ENCODE measurements at regions not wholly inside any gene's neighbourhood (a gene's known extent, or its start where the extent isn't known, plus 50 kb on each side); places are given as distances from the start of the nearest gene placed in this dataset.

DNA sequence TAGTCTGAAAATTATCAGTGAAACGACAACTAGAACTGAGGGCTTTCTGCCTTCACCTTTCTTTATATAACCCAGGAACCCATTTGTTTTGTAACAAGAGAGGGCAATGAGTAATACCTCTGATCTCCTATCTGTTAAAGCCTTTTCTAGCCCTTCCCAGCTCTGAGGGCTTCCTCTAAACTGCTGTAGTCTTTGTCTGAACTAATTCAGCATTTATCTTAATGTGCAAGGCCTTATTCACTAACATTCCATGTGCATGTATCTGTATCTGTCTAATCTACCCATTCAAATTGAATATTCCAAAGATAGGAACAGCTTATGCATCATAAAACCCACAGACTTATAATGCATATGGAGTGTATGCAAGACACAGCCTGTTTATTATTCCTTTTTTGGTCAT lies 167.1 kb downstream of the LYPLAL1 start:
- Histone ChIP-seq H3K36me3 (ENCODE audit: insufficient read depth, low read length) (no peaks in the 10 kb centered on the region), H3K9me3 (ENCODE audit: low read length) (no peaks in the 10 kb centered on the region), H3K4me1 (ENCODE audit: insufficient read depth, low read length) (no peaks in the 10 kb centered on the region), H3K27me3 (ENCODE audit: control insufficient read depth in 1 of 2, insufficient read depth in 2 of 2, low read length in 2 of 2) (no peaks in the 10 kb centered on the region), H3K9ac (ENCODE audit: low read length) (no peak overlapping the region), H3K27ac (ENCODE audit: low read depth, low read length) (no peak overlapping the region), H3K4me3 (ENCODE audit: low read depth in 1 of 2, low read length in 2 of 2) (no peak overlapping the region)

DNA sequence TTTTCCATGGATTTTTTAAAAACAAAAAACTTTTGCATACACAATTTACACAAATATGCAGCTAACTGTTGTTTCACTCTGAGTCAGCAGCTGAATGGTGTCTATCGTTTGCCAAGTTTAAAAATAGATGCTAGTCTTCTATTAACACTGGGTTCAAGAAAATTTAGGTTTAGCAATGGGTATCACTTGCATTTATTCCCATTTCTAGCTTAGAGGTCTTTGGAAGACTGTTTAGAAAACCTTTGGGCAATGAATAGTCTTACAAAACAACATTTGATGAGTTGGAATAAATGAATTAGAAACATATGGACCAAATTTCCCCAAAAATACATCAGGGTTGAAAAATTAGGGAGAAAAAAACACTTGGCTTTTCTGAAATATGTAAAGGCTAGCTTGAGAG lies 165.8 kb downstream of the LYPLAL1 start:
- H3K27ac ChIP-seq (ENCODE audit: low read depth, low read length) = no peak overlapping the region
- no peak overlapping the region for H3K9ac ChIP-seq (ENCODE audit: low read length)
- H3K9me3 ChIP-seq (ENCODE audit: low read length) = no peaks in the 10 kb centered on the region
- no peaks in the 10 kb centered on the region for H3K36me3 ChIP-seq (ENCODE audit: insufficient read depth, low read length)
- H3K4me3 ChIP-seq (ENCODE audit: low read depth in 1 of 2, low read length in 2 of 2) = no peak overlapping the region
- H3K27me3 ChIP-seq (ENCODE audit: control insufficient read depth in 1 of 2, insufficient read depth in 2 of 2, low read length in 2 of 2) = no peaks in the 10 kb centered on the region
- no peaks in the 10 kb centered on the region for H3K4me1 ChIP-seq (ENCODE audit: insufficient read depth, low read length)

DNA sequence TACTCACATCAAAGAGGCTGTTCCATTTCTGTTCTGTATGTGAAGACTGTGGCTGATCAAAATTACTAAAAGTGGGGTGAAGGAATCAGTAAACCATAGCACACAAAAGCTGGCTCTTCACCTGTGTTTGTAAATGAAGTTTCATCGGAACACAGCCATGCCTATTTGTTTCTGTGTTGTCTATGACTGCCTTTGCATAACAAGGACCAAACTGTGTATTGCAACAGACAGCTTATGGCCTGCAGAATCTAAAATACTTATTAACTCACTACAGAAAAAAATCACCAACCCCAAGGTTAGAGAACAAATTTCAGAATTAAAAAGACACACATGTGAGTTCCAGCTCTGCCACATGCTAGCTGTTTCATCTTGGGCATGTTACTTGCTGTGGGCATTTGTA lies 163.9 kb downstream of the LYPLAL1 start:
- H3K4me1 ChIP-seq (ENCODE audit: insufficient read depth, low read length) = no peaks in the 10 kb centered on the region
- H3K9me3 ChIP-seq (ENCODE audit: low read length) = no peaks in the 10 kb centered on the region
- no peak overlapping the region for H3K27ac ChIP-seq (ENCODE audit: low read depth, low read length)
- no peak overlapping the region for H3K4me3 ChIP-seq (ENCODE audit: low read depth in 1 of 2, low read length in 2 of 2)
- H3K27me3 ChIP-seq (ENCODE audit: control insufficient read depth in 1 of 2, insufficient read depth in 2 of 2, low read length in 2 of 2) = no peaks in the 10 kb centered on the region
- H3K36me3 ChIP-seq (ENCODE audit: insufficient read depth, low read length) = no peaks in the 10 kb centered on the region
- H3K9ac ChIP-seq (ENCODE audit: low read length) = no peak overlapping the region

DNA sequence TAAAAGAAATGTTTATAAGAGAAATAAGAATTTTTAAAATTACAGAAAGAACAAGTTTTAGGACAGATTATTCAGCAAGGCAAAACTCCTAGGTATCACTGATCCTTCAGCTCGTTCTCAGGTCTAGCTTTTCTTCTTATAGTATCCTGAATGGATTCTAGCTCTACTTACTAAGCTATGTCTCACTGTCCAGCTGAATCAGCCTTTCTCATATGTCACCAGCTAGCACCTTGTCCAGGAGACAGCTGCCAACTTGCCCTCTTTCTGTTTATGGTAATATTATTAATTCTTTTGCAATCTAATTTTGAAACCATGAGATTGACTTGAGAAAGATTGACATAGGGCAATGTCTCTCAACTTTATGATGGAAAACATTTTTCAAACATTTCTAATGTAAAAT lies 159.9 kb downstream of the LYPLAL1 start:
- Histone ChIP-seq H3K4me3 (ENCODE audit: low read depth in 1 of 2, low read length in 2 of 2) (no peak overlapping the region), H3K4me1 (ENCODE audit: insufficient read depth, low read length) (no peaks in the 10 kb centered on the region), H3K27ac (ENCODE audit: low read depth, low read length) (no peak overlapping the region), H3K9ac (ENCODE audit: low read length) (no peak overlapping the region), H3K9me3 (ENCODE audit: low read length) (no peaks in the 10 kb centered on the region), H3K27me3 (ENCODE audit: control insufficient read depth in 1 of 2, insufficient read depth in 2 of 2, low read length in 2 of 2) (no peaks in the 10 kb centered on the region), H3K36me3 (ENCODE audit: insufficient read depth, low read length) (no peaks in the 10 kb centered on the region)

DNA sequence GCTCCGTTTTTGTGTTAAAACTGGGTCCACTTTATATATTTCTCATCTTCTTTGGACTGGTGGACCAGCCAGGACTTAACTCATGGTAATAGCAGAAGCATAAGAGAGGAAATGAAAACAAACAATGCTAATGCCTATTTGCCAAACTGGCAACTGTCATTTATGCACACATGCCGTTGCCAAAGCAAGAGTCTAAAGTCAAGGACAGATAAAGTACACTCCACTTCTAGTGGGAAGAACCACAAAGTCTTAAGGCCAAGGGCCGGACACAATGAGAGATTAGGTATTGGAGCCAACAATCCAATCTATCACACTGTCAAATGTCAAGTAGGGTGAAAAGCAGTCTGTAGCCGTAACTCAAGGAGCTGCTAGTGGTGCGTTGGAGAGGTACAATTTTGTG lies 157.7 kb downstream of the LYPLAL1 start:
- H3K4me1 ChIP-seq (ENCODE audit: insufficient read depth, low read length) = no peaks in the 10 kb centered on the region
- no peaks in the 10 kb centered on the region for H3K36me3 ChIP-seq (ENCODE audit: insufficient read depth, low read length)
- no peak overlapping the region for H3K9ac ChIP-seq (ENCODE audit: low read length)
- no peaks in the 10 kb centered on the region for H3K9me3 ChIP-seq (ENCODE audit: low read length)
- no peak overlapping the region for H3K4me3 ChIP-seq (ENCODE audit: low read depth in 1 of 2, low read length in 2 of 2)
- H3K27me3 ChIP-seq (ENCODE audit: control insufficient read depth in 1 of 2, insufficient read depth in 2 of 2, low read length in 2 of 2) = no peaks in the 10 kb centered on the region
- H3K27ac ChIP-seq (ENCODE audit: low read depth, low read length) = no peak overlapping the region

DNA sequence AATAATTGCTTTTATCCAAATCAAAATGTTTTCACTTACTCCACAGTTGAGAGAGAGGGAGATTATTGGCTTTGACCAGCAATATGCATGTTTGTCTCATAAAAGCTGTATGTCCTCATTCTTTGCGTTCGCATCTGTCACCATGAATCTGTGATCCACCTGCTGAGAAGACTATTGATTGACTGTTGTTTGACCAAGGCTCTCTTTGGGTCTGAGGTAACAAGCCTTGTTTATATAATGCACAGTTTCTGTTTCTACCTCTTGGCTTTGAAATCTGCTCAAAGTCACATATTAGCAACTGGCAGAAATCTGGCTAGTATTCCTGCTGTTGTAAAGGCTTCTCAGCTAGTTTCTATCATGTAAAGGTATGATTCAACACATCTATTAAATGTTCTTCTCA lies 157.0 kb downstream of the LYPLAL1 start:
- no peaks in the 10 kb centered on the region for H3K4me1 ChIP-seq (ENCODE audit: insufficient read depth, low read length)
- H3K9ac ChIP-seq (ENCODE audit: low read length) = no peak overlapping the region
- H3K27ac ChIP-seq (ENCODE audit: low read depth, low read length) = no peak overlapping the region
- no peak overlapping the region for H3K4me3 ChIP-seq (ENCODE audit: low read depth in 1 of 2, low read length in 2 of 2)
- no peaks in the 10 kb centered on the region for H3K9me3 ChIP-seq (ENCODE audit: low read length)
- H3K27me3 ChIP-seq (ENCODE audit: control insufficient read depth in 1 of 2, insufficient read depth in 2 of 2, low read length in 2 of 2) = no peaks in the 10 kb centered on the region
- no peaks in the 10 kb centered on the region for H3K36me3 ChIP-seq (ENCODE audit: insufficient read depth, low read length)

DNA sequence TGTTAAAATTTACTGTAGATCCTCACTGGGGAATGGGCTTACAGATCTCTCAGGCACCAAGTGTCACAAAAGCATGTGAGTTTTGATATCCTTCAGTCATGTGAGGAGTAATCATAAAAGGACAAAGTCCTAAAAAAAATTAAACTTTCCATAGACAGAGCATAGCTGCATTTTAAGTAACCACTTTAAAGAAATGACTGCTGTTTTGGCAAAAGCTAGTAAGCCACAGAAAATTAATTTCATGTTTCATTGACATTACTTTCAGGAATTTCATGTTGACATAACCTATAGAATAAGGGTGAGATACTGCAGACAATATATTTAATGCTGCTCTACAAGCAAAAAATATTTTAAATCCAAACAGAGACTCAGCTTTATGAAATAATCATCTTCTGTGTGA lies 156.3 kb downstream of the LYPLAL1 start:
- no peaks in the 10 kb centered on the region for H3K36me3 ChIP-seq (ENCODE audit: insufficient read depth, low read length)
- no peak overlapping the region for H3K4me3 ChIP-seq (ENCODE audit: low read depth in 1 of 2, low read length in 2 of 2)
- H3K27ac ChIP-seq (ENCODE audit: low read depth, low read length) = no peak overlapping the region
- no peaks in the 10 kb centered on the region for H3K4me1 ChIP-seq (ENCODE audit: insufficient read depth, low read length)
- H3K9me3 ChIP-seq (ENCODE audit: low read length) = no peaks in the 10 kb centered on the region
- no peak overlapping the region for H3K9ac ChIP-seq (ENCODE audit: low read length)
- H3K27me3 ChIP-seq (ENCODE audit: control insufficient read depth in 1 of 2, insufficient read depth in 2 of 2, low read length in 2 of 2) = no peaks in the 10 kb centered on the region

DNA sequence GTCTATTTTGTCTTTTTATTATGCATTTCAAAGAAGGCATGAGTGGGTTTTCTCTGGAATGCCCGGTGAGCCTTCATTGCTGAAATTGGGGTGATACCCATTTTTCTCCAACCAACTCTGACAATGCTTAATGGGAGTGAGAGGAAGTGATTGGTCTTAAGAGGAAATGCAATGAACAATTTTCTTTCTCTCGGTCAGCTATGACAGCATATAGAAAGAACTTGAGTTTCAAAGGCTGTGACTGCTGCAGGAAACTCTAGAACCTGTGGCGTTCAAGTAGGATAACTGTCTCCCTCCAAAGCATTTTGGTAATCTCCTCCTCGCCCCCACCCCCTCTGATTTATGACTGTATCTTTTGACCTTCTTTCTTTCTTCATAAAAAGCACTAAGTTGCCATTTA lies 155.9 kb downstream of the LYPLAL1 start:
- no peak overlapping the region for H3K27ac ChIP-seq (ENCODE audit: low read depth, low read length)
- H3K9ac ChIP-seq (ENCODE audit: low read length) = no peak overlapping the region
- no peaks in the 10 kb centered on the region for H3K9me3 ChIP-seq (ENCODE audit: low read length)
- no peaks in the 10 kb centered on the region for H3K27me3 ChIP-seq (ENCODE audit: control insufficient read depth in 1 of 2, insufficient read depth in 2 of 2, low read length in 2 of 2)
- H3K4me1 ChIP-seq (ENCODE audit: insufficient read depth, low read length) = no peaks in the 10 kb centered on the region
- H3K36me3 ChIP-seq (ENCODE audit: insufficient read depth, low read length) = no peaks in the 10 kb centered on the region
- H3K4me3 ChIP-seq (ENCODE audit: low read depth in 1 of 2, low read length in 2 of 2) = no peak overlapping the region

DNA sequence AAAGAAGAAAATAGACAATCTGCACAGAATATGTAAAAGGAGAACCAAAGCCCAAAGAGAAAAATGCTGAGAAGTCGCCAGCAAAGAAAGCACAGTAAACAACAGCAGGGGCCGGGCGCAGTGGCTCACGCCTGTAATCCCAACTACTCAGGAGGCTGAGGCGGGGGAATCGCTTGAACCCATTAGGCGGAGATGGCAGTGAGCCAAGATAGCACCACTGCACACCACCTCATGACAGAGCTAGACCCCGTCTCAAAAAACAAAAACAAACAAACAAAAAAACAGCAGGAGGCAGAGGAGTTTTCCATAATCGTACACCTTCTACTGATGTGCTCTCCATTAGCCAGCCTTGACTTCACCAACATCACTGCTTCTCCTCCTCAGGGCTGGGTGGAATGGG lies 153.2 kb downstream of the LYPLAL1 start:
- H3K9ac ChIP-seq (ENCODE audit: low read length) = no peak overlapping the region
- H3K4me1 ChIP-seq (ENCODE audit: insufficient read depth, low read length) = no peaks in the 10 kb centered on the region
- no peaks in the 10 kb centered on the region for H3K9me3 ChIP-seq (ENCODE audit: low read length)
- no peak overlapping the region for H3K27ac ChIP-seq (ENCODE audit: low read depth, low read length)
- no peaks in the 10 kb centered on the region for H3K36me3 ChIP-seq (ENCODE audit: insufficient read depth, low read length)
- H3K27me3 ChIP-seq (ENCODE audit: control insufficient read depth in 1 of 2, insufficient read depth in 2 of 2, low read length in 2 of 2) = no peaks in the 10 kb centered on the region
- H3K4me3 ChIP-seq (ENCODE audit: low read depth in 1 of 2, low read length in 2 of 2) = no peak overlapping the region

DNA sequence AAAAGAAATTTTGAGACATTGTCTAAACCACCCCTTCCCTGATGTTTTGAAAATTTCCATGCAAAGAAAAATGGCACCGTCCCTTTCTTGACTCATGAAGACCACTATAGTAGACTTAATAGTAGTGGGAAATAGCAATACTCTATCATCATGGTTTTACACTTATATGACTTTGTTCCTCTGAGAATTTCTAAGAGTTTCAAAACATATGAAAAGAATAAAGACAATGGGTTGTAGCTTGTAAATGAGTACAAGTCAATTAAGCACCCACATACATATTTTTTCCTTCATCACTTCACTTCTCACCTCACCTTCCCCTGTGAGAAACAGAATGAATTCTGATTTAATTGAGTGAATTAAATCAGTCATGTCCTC lies 151.7 kb downstream of the LYPLAL1 start:
- H3K4me3 ChIP-seq (ENCODE audit: low read depth in 1 of 2, low read length in 2 of 2) = no peak overlapping the region
- H3K4me1 ChIP-seq (ENCODE audit: insufficient read depth, low read length) = no peaks in the 10 kb centered on the region
- H3K36me3 ChIP-seq (ENCODE audit: insufficient read depth, low read length) = no peaks in the 10 kb centered on the region
- H3K9me3 ChIP-seq (ENCODE audit: low read length) = no peaks in the 10 kb centered on the region
- no peak overlapping the region for H3K27ac ChIP-seq (ENCODE audit: low read depth, low read length)
- H3K9ac ChIP-seq (ENCODE audit: low read length) = no peak overlapping the region
- no peaks in the 10 kb centered on the region for H3K27me3 ChIP-seq (ENCODE audit: control insufficient read depth in 1 of 2, insufficient read depth in 2 of 2, low read length in 2 of 2)

DNA sequence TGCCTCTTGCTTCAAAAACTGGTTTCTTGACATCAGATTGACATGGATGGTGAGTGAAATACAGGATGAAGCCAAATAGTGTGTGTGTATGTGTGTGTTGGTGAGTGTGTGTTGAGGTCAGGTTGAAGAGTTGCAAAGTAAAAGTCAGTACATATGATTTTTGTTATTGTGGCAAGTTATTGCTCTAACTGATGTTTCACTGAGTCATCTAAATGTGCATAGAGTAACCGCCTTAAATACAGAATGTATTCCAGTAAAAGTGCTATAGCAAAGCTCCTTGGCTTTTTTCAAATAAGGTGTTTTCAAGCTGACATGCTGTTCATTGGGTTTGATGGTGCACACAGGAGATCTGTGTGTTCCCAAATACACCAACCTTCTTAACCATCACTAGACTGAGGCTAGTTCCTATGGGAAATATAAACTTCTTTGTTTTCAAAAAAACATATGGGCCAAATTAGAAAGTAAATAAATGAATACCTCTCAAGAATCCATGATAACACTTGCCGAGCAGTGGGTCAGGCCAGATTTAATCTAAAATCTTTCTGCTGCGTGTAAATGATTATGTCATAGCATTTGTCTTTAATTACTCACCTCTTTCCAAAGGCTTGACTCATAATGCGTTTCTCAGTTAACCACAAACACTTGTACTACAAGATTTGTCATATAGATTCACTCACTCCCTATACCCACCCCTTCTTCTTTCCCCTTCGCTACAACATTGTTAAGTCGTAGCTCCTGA lies 151.1 kb downstream of the LYPLAL1 start:
- Histone ChIP-seq H3K4me1 (ENCODE audit: insufficient read depth, low read length) (no peaks in the 10 kb centered on the region), H3K9me3 (ENCODE audit: low read length) (no peaks in the 10 kb centered on the region), H3K27me3 (ENCODE audit: control insufficient read depth in 1 of 2, insufficient read depth in 2 of 2, low read length in 2 of 2) (no peaks in the 10 kb centered on the region), H3K27ac (ENCODE audit: low read depth, low read length) (no peak overlapping the region), H3K9ac (ENCODE audit: low read length) (no peak overlapping the region), H3K36me3 (ENCODE audit: insufficient read depth, low read length) (no peaks in the 10 kb centered on the region), H3K4me3 (ENCODE audit: low read depth in 1 of 2, low read length in 2 of 2) (no peak overlapping the region)

DNA sequence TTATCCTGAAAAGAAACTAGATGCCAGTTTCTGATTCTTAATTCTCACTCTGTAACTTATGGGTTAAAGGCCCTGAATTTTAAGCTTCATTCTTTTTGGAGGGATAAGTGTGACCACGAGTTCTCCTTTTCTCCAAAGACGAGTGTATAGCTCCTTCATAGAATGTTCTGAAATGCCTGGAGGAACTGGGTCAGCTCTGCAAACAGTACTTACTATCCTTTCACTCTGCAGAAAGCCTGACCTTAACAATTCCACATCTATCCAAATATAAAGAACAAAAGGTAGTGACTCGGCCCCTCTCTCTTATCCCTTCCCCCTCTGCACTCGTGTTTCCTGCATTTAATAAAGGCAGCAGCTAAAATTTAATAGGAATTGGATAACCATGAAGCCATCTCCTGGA lies 150.5 kb downstream of the LYPLAL1 start:
- H3K9me3 ChIP-seq (ENCODE audit: low read length) = no peaks in the 10 kb centered on the region
- no peaks in the 10 kb centered on the region for H3K27me3 ChIP-seq (ENCODE audit: control insufficient read depth in 1 of 2, insufficient read depth in 2 of 2, low read length in 2 of 2)
- no peaks in the 10 kb centered on the region for H3K36me3 ChIP-seq (ENCODE audit: insufficient read depth, low read length)
- H3K9ac ChIP-seq (ENCODE audit: low read length) = no peak overlapping the region
- H3K27ac ChIP-seq (ENCODE audit: low read depth, low read length) = no peak overlapping the region
- H3K4me3 ChIP-seq (ENCODE audit: low read depth in 1 of 2, low read length in 2 of 2) = no peak overlapping the region
- no peaks in the 10 kb centered on the region for H3K4me1 ChIP-seq (ENCODE audit: insufficient read depth, low read length)

Measured in muscle layer of colon (tissue), 2 donors.